B cell (primary cell): ENCODE measurements at regions not wholly inside any gene's neighbourhood (a gene's known extent, or its start where the extent isn't known, plus 50 kb on each side); places are given as distances from the start of the nearest gene placed in this dataset.

Experiments
- CTCF ChIP-seq: fragments of 200-600 bp; IDR thresholded peaks from one replicate; pipeline ENCODE4 v1.8.0; 2022; ENCODE audit warnings: antibody characterized with exemption, mild to moderate bottlenecking
- EZH2 ChIP-seq: IDR thresholded peaks from 2 replicates; pipeline ENCODE4 v1.6.1; 2012; ENCODE audit warnings: borderline replicate concordance, low read depth, mild to moderate bottlenecking, moderate library complexity, low read length; ENCODE audit not compliant: insufficient read depth, poor library complexity, severe bottlenecking

DNA sequence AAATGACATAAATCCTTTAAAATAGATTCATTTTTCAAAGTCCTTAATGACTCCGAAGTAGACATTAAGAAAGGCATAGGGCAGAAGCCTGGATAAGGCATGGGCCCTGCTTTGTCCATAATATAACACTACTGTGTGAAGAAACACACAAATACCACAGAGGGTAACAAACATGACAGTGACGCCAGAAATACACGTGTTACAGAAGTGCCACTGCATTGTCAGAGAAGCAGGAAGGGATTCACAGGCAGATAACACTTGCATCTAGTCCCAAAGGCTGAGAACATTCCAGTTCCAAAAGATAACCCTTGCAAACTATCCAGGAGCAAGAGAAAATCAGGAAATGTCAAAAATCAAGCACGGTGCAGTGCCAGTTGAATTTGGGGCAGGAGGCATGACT is 633.2 kb downstream of the LIG4 start:
- no peak for TF ChIP-seq CTCF
- no peak for TF ChIP-seq EZH2
